Ovary (tissue), 7 donors: ENCODE measurements at regions not wholly inside any gene's neighbourhood (a gene's known extent, or its start where the extent isn't known, plus 50 kb on each side); places are given as distances from the start of the nearest gene placed in this dataset.

Experiments
- DNase-seq, 5 donors: peaks; one replicate each; pipeline ENCODE4 v3.0.0-alpha.2; 2019 to 2020
- H3K27ac ChIP-seq, 2 donors: fragments of 200-600 bp; one replicate each; pipeline versions ENCODE4 v1.5.1 to v1.8.0; 2019 to 2022
- H3K27me3 ChIP-seq: fragments of 200-600 bp; one replicate; pipeline ENCODE4 v1.8.0; 2022
- H3K36me3 ChIP-seq: fragments of 200-600 bp; sonication (generic); one replicate; pipeline ENCODE4 v1.5.1; 2019
- H3K4me1 ChIP-seq: one replicate; pipeline ENCODE4 v1.8.1; 2013; ENCODE audit warnings: mild to moderate bottlenecking, moderate library complexity; ENCODE audit not compliant: insufficient read depth
- H3K4me3 ChIP-seq: fragments of 200-600 bp; sonication (generic); one replicate; pipeline ENCODE4 v1.5.1; 2017
- H3K9me3 ChIP-seq, 2 donors: fragments of 200-600 bp in 1 of 2; sonication (generic) in 1 of 2; one replicate each; pipeline versions ENCODE4 v1.5.1 to v1.8.1; 2013 to 2019; ENCODE audit warnings: mild to moderate bottlenecking in 1 of 2, moderate library complexity in 1 of 2
- EP300 ChIP-seq: sonication (generic); formaldehyde crosslinking; IDR thresholded peaks from one replicate; pipeline ENCODE4 v1.6.1; 2017; ENCODE audit warnings: antibody characterized with exemption
- POLR2A ChIP-seq: fragments of 450-650 bp; IDR thresholded peaks from one replicate; pipeline ENCODE4 v1.6.1; 2017; ENCODE audit warnings: antibody characterized with exemption, mild to moderate bottlenecking, moderate library complexity
- WGBS, 3 donors: extraction: QIAGEN DNeasy Blood & Tissue Kit in 1 of 3; methylation state at CpG; one replicate each; pipeline versions ENCODE4 v1.1.5 to v1.1.7; 2013 to 2017; 5-methylcytosine and 5-hydroxymethylcytosine counted together
- intact Hi-C, 4 donors: fragments of 100-400 bp; cut with DNase I; formaldehyde crosslinking; loops; one replicate each; pipeline versions ENCODE4 v1.11.0 to v1.15.1; 2022 to 2023
- TF ChIP-seq, protein P1 (sequence below), 3 donors: fragments of 450-650 bp in 2 of 3; fragments of 200-600 bp in 1 of 3; IDR thresholded peaks; one replicate each; pipeline versions ENCODE4 v1.5.1 to v1.8.0; 2016 to 2022; ENCODE audit warnings: antibody characterized with exemption in 3 of 3, mild to moderate bottlenecking in 1 of 3
- donor health status: DM: no; HTN: no; CAD: no; lungs with moderate emphysema.
- donor health status: DM: no; HTN: no; CAD: no.
- donor health status: Bipolar disorder and iron deficiency.
- donor health status: DM: no; HTN: no; CAD: no.
- donor health status: DM: yes; HTN: yes; CAD: no.

GRCh38 chr6:56401477-56402070 lies 154.2 kb upstream of the COL21A1 start:
- Histone ChIP-seq H3K4me3 (no peak overlapping the region), H3K4me1 (peaks cover 2% of the 10 kb centered on the region), H3K36me3 (no peaks in the 10 kb centered on the region), H3K9me3 (no peaks in the 10 kb centered on the region), H3K27me3 (no peaks in the 10 kb centered on the region), H3K27ac (no peak overlapping the region)
- DNase-seq = no peak
- TF ChIP-seq POLR2A (no peak), EP300 (no peak)
- TF ChIP-seq, protein P1, sequence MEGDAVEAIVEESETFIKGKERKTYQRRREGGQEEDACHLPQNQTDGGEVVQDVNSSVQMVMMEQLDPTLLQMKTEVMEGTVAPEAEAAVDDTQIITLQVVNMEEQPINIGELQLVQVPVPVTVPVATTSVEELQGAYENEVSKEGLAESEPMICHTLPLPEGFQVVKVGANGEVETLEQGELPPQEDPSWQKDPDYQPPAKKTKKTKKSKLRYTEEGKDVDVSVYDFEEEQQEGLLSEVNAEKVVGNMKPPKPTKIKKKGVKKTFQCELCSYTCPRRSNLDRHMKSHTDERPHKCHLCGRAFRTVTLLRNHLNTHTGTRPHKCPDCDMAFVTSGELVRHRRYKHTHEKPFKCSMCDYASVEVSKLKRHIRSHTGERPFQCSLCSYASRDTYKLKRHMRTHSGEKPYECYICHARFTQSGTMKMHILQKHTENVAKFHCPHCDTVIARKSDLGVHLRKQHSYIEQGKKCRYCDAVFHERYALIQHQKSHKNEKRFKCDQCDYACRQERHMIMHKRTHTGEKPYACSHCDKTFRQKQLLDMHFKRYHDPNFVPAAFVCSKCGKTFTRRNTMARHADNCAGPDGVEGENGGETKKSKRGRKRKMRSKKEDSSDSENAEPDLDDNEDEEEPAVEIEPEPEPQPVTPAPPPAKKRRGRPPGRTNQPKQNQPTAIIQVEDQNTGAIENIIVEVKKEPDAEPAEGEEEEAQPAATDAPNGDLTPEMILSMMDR (IDR thresholded peaks at IDR 0.05) = no peak
- intact Hi-C loops = no loop called here
- WGBS, 3 donors = 98 to 100% (median 99%) methylated on average over 1 of the region's 1 CpG

DNA sequence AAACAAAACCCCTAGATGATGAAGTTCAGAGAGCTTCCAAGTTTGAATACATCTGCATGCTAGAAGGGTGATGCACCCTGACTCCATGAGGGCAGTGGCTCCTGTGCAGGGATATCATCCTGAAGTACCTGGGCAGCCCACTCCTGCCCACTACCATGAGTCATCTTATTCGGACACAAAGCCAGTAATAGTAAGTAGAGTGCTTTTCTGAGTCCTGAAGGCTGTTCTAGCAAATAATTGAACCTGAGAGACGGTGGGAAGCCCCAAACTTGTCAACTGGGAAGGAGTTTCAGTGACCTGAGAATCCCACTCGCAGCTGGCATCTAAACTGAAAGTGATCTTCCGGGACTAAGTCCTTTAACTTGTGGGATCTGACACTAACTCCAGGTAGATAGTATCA lies 152.9 kb upstream of the COL21A1 start:
- WGBS, 3 donors = 70 to 89% (median 86%) methylated on average over 4 of the region's 4 CpGs
- Histone ChIP-seq H3K9me3 (no peaks in the 10 kb centered on the region), H3K36me3 (no peaks in the 10 kb centered on the region), H3K27me3 (no peaks in the 10 kb centered on the region), H3K27ac (no peak overlapping the region), H3K4me3 (no peak overlapping the region), H3K4me1 (peaks cover 2% of the 10 kb centered on the region)
- intact Hi-C loops = no loop called here
- TF ChIP-seq, protein P1 (IDR thresholded peaks at IDR 0.05) = no peak
- no peak for TF ChIP-seq EP300
- no peak for TF ChIP-seq POLR2A
- no peak for DNase-seq

DNA sequence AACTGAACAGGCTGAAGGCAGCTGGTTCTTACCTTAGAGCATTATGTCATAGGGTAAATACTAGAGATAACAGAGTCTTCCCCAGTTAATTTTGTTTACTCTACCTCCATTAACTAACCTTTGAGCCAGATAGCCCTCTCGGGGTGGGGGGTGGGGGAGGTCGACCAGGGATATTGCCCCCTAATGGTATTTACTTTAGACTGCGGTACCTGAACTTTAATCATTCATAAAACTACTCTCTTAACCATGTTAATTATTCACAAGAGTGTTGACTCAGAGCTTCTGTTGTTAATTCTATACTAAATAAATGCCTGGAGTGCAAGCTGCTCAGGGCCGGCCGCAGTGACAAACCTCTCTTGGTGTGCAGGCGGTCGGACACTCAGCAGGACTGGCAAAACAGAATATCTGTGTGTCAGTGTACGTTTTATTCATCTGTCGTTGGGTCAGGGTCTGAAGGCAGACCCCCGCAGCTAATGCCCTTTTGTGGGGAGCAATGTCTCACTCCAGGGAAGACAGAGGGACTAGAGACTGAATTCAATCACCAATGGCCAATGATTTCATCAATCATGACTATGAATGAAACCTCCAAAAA lies 152.4 kb upstream of the COL21A1 start:
- intact Hi-C loops = no loop called here
- no peak for TF ChIP-seq EP300
- TF ChIP-seq, protein P1 (IDR thresholded peaks at IDR 0.05) = no peak
- TF ChIP-seq POLR2A = no peak
- H3K27ac ChIP-seq = no peak overlapping the region
- no peak for DNase-seq
- WGBS, 3 donors = 86 to 88% (median 87%) methylated on average over 10 of the region's 10 CpGs
- H3K4me3 ChIP-seq = no peak overlapping the region
- H3K36me3 ChIP-seq = no peaks in the 10 kb centered on the region
- no peaks in the 10 kb centered on the region for H3K9me3 ChIP-seq
- no peaks in the 10 kb centered on the region for H3K27me3 ChIP-seq
- no peaks in the 10 kb centered on the region for H3K4me1 ChIP-seq

GRCh38 chr6:56399250-56399671 lies 151.9 kb upstream of the COL21A1 start:
- Histone ChIP-seq H3K9me3 (no peaks in the 10 kb centered on the region), H3K4me1 (no peaks in the 10 kb centered on the region), H3K36me3 (no peaks in the 10 kb centered on the region), H3K4me3 (no peak overlapping the region), H3K27me3 (no peaks in the 10 kb centered on the region), H3K27ac (no peak overlapping the region)
- TF ChIP-seq, protein P1 (IDR thresholded peaks at IDR 0.05) = no peak
- TF ChIP-seq POLR2A = no peak
- no peak for TF ChIP-seq EP300
- 67 to 78% (median 70%) methylated on average over 2 of the region's 2 CpGs for WGBS, 3 donors
- intact Hi-C loops = no loop called here
- DNase-seq = no peak
